HFFc6 (cell line): ENCODE measurements at regions not wholly inside any gene's neighbourhood (a gene's known extent, or its start where the extent isn't known, plus 50 kb on each side); places are given as distances from the start of the nearest gene placed in this dataset.

Experiments
- DNase-seq: peaks from one replicate; pipeline ENCODE4 v3.0.0-alpha.2; 2018
- H3K27ac Mint-ChIP-seq: 2 replicates; pipeline ENCODE4 v1.8.0; 2020; ENCODE audit warnings: mild to moderate bottlenecking, mixed read lengths
- H3K27me3 Mint-ChIP-seq: 2 replicates; pipeline ENCODE4 v1.8.0; 2021; ENCODE audit warnings: mild to moderate bottlenecking, moderate library complexity, mixed read lengths; ENCODE audit not compliant: insufficient read depth
- H3K36me3 Mint-ChIP-seq: 2 replicates; pipeline ENCODE4 v1.8.0; 2021; ENCODE audit warnings: low read depth, mixed read lengths
- H3K4me1 Mint-ChIP-seq: 2 replicates; pipeline ENCODE4 v1.8.0; 2020; ENCODE audit warnings: low read depth, mixed read lengths
- H3K4me3 Mint-ChIP-seq: 2 replicates; pipeline ENCODE4 v1.8.0; 2020; ENCODE audit warnings: mild to moderate bottlenecking, moderate library complexity, mixed read lengths
- H3K9me3 Mint-ChIP-seq: 2 replicates; pipeline ENCODE4 v1.8.0; 2020; ENCODE audit warnings: mild to moderate bottlenecking, mixed read lengths
- CTCF ChIP-seq: fragments of 200-600 bp; sonication (generic); IDR thresholded peaks from 2 replicates; pipeline ENCODE4 v1.5.0; 2021; ENCODE audit warnings: antibody characterized with exemption, mild to moderate bottlenecking

DNA sequence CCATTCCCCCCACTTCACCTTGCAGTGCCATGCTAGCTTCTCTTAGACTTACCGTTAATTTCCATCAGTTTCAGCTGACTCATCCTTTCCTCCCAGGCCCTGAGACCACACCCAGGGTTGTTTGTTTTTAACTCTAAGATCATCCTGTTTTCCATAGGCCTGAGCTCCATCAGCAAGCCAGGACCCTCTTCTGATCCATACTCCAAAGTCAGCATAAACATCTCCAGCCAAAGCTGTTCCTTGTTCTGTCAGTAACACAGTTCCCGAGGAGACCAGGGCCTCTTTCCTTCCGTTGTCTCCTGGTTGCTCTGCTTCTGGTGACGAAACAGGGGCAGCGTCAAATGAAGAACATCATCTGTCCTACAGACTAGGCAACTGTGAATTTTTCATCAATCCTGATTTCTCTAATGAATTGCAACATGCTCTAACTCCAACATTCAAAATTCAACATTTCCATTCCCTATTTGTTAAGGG lies 83.8 kb upstream of the HNF1B start:
- no peak for DNase-seq
- Mint-ChIP-seq H3K4me3 (no peak overlapping the region), H3K36me3 (no peaks in the 10 kb centered on the region), H3K27ac (no peak overlapping the region; the same call in 1 of the 2 replicates), H3K4me1 (peaks cover 37% of the 10 kb centered on the region), H3K9me3 (no peaks in the 10 kb centered on the region), H3K27me3 (no peaks in the 10 kb centered on the region; the same call in 1 of the 2 replicates)
- TF ChIP-seq CTCF = no peak

GRCh38 chr17:37827905-37828650 lies 83.2 kb upstream of the HNF1B start:
- no peak for TF ChIP-seq CTCF
- H3K27ac Mint-ChIP-seq = no peak overlapping the region; the same call in 1 of the 2 replicates
- no peaks in the 10 kb centered on the region; the same call in 1 of the 2 replicates for H3K27me3 Mint-ChIP-seq
- DNase-seq = no peak
- no peaks in the 10 kb centered on the region for H3K36me3 Mint-ChIP-seq
- no peaks in the 10 kb centered on the region for H3K9me3 Mint-ChIP-seq
- H3K4me1 Mint-ChIP-seq = peaks cover 37% of the 10 kb centered on the region
- no peak overlapping the region for H3K4me3 Mint-ChIP-seq

GRCh38 chr17:37826497-37827430 lies 81.9 kb upstream of the HNF1B start:
- TF ChIP-seq CTCF = no peak
- DNase-seq = no peak
- no peaks in the 10 kb centered on the region for H3K36me3 Mint-ChIP-seq
- no peak overlapping the region for H3K4me3 Mint-ChIP-seq
- H3K4me1 Mint-ChIP-seq = peaks cover 37% of the 10 kb centered on the region
- H3K9me3 Mint-ChIP-seq = no peaks in the 10 kb centered on the region
- no peaks in the 10 kb centered on the region; the same call in 1 of the 2 replicates for H3K27me3 Mint-ChIP-seq
- no peak overlapping the region for H3K27ac Mint-ChIP-seq

DNA sequence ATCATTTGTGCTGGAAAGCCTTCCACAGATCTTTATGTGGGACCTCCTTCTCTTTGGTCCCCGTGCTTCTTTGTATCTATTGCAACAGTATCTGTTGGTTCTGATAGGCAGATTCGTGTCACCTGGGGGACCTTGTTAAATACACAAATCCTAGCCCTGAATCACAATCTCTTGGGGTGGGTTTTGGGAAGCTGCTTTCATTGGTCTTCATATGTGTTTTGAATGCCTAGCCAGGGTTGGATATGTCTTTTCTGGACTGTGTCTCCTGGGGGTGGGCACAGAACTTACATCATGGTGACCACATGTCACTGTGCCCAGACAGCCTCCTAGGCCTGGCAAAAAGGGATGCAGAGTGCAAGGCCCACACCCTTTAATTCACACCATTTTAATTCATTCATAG lies 81.0 kb upstream of the HNF1B start:
- Mint-ChIP-seq H3K9me3 (no peaks in the 10 kb centered on the region), H3K27ac (0 out of 2 replicates have a peak overlapping the region, but pooled peaks have one; percentile 76), H3K27me3 (no peaks in the 10 kb centered on the region; the same call in 1 of the 2 replicates), H3K4me1 (peaks cover 41% of the 10 kb centered on the region), H3K4me3 (no peak overlapping the region), H3K36me3 (no peaks in the 10 kb centered on the region)
- no peak for TF ChIP-seq CTCF
- no peak for DNase-seq

- H3K4me1 Mint-ChIP-seq = peaks cover 52% of the 10 kb centered on the region
- H3K36me3 Mint-ChIP-seq = no peaks in the 10 kb centered on the region
- DNase-seq = peak; percentile 62
- H3K27me3 Mint-ChIP-seq = no peaks in the 10 kb centered on the region
- H3K9me3 Mint-ChIP-seq = no peaks in the 10 kb centered on the region
- peak overlapping the region; percentile 76 for H3K27ac Mint-ChIP-seq
- no peak for TF ChIP-seq CTCF
- H3K4me3 Mint-ChIP-seq = no peak overlapping the region
These were observed 80.0 kb upstream of the HNF1B start for GRCh38 chr17:37824534-37825485.
